Suppressor macrophage treated with lipopolysaccharide for 1 hour (primary cell): ENCODE measurements at regions not wholly inside any gene's neighbourhood (a gene's known extent, or its start where the extent isn't known, plus 50 kb on each side); places are given as distances from the start of the nearest gene placed in this dataset.

Experiments used
- DNase-seq, 3 donors: peaks; one replicate each; pipeline ENCODE4 v3.0.0-alpha.2; 2020 to 2022

DNA sequence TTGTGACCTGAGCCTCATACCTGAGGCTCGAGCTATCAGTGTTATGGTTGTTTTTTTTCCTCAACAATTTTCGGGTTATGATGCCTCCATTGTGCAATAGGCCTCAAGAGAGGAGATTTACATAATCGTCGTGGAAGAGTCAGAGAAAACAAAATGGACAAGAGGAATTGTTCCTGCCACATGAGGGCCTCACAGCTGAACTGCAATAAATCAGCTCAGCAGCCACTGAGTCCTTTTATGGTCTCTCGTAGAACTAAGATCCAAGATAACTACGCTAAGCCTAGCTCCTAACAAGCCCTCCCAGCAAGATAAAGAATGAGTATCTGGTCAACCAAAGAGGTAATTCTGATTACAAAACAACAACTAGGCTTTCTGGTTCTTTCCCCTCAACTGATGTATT lies 336.8 kb downstream of the WDR11 start:
- no peak for DNase-seq

DNA sequence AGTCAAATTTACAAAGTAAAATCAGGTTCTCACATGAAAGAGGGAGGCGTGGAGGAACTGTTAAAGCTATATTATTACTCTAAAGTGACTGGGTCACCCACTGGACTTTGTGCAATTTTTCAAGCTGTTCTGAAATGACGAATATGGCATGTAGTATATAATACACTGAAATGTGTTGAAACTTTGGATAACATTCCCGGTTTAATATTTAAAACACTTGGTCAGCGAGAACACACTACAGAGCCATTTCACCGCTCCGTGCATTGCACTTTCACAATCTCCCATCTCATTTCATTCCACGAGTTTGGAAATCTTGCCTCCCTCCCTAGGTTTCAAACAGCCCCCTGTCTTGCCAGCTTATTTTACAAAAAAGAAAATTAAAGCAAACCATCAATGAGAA lies 337.9 kb downstream of the WDR11 start:
- DNase-seq = no peak

GRCh38 chr10:121194696-121195523 lies 343.7 kb downstream of the WDR11 start:
- no peak for DNase-seq

GRCh38 chr10:121195524-121195910 lies 344.4 kb downstream of the WDR11 start:
- no peak for DNase-seq

- no peak for DNase-seq
Observed at GRCh38 chr10:121199081-121199480, 347.9 kb downstream of the WDR11 start.

DNA sequence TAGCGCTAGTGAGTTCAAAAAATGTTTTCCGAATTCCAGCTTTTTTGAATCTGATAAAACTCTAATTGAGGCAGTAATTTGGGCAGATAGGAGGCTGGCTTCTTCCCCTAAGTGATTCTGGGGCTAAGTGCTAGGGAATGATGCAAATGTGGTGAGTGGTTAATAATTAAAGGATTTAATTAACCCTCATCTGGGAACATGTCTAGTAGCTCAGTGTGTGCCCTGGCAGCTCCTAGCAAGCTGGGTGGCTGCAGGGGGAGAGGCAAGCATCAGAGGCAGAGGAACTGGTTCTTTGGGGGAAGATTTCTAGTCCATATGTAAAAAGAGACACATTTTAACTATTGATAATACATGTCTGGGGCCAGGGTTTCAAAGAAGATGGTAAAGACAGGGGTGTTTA lies 354.5 kb downstream of the WDR11 start:
- DNase-seq = no peak

DNA sequence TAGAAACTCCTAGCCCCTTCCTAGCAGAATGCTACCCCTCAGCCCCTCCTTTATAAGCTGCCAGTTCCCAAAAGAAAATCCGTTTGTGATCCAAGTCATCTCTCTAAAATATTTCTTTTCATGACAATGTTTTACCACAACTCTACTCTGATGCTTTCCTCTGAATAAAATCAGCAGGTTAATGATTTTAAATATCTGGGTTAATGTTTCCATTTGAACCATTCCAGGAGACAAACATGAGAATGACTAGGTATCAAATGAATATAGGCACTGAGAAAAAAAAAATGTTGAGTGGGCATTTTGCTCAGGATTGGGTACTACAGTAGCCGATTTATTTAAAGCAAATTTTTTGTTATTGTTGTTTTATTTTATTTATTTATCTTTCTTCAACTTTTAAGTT lies 360.3 kb downstream of the WDR11 start:
- no peak for DNase-seq

- no peak for DNase-seq
Observed at GRCh38 chr10:121213437-121213836, 362.3 kb downstream of the WDR11 start.

DNA sequence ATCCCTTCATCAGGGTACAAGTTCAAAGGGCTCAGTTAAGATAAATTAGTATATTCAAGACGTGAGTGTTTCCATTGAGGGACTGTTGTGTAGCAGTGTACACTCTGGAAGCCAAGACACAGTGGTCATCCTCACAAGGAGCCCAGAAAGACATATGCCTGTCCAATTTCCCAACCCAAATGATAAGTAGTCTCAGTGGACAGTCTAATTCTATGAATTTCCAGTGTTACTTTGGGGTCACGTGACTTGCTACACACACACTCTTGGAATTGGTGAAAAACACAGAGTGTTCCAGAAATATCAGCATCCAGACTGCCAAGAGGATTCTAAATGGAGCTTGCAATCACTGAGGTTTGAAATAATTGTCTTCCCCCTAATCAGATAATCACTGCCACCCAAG lies 365.1 kb downstream of the WDR11 start:
- no peak for DNase-seq

DNA sequence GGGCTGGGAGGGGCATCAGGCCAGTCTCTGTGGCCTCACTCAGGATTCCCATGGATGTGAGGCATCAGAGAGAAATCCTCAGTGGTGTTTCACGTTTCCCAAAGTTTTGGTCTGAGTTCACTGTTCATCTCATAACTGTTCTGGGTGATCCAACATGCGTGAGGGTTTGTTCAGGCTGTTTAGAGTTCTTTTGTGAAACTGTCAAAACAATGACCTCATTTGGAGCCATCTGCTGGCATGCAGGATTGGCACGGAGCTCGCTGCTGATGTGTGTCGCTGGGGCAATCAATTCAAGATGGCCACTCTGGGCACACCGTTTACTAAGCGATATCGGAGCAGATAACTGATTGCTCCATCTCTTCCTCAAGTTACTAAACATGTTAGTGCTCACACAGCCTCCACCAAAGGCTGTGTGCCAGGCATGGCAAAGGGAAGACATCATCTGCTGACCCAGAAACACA lies 365.6 kb downstream of the WDR11 start:
- no peak for DNase-seq

DNA sequence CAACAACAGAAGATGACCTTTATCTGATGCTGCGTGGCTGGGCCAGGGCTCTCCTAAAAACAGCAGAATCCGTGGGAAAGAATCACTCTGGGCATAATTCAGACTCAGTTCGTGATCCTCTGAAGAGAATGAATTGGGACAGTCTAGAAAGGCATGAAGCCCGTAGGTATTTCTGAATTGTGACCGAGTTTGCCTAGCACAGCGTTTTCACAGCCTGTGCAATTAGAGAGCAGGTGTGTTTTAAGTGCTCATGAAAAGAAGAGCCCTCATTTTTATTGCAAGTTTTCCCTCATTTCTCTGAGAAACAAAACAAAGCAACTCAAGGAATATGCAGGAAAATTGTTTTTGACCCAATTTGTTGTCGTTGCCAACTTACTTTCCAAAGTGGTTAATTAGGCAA lies 366.2 kb downstream of the WDR11 start:
- no peak for DNase-seq

DNA sequence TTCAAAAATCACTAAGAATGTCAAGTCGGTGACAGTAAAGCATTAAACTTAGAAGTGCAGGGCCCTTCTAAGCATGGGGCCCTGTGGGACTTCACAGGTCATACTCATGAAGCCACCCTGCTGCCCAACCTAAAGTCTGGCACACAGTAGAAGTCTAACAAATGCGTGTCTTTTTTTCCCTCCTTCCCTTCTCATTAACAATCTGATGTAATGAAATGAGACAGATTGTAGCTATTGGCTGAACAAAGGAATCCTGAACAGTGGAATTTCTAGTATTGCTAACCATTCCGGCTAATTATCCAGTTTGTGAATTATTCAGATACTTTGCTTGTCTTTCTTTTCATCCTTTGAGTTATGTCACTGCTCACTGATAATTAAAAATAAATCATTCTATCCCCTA lies 369.9 kb downstream of the WDR11 start:
- no peak for DNase-seq

- DNase-seq = no peak
Observed at GRCh38 chr10:121221991-121222390, 370.8 kb downstream of the WDR11 start.

GRCh38 chr10:121222842-121223241 lies 371.7 kb downstream of the WDR11 start:
- no peak for DNase-seq

DNA sequence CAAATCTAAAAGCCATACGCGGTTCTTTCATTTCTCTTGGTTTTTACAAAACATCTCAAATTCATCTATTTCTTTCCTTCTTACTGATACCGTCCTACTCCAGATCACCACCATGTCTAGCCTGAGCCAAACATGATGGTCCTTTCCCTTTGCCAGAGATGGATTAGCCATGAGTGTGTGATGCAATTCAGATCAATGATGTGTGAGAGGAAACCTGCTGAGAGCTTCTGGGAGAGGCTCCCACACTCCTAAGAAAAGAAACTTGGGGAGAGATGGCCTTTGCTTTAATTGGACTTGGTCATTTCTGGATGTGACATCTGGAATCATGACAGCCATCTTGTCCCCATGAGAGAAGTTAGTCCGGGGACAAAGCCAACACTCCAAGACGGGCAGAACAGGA lies 367.2 kb downstream of the FGFR2 start:
- no peak for DNase-seq

- DNase-seq = no peak
Observed at GRCh38 chr10:121232494-121232893, 365.8 kb downstream of the FGFR2 start.

DNA sequence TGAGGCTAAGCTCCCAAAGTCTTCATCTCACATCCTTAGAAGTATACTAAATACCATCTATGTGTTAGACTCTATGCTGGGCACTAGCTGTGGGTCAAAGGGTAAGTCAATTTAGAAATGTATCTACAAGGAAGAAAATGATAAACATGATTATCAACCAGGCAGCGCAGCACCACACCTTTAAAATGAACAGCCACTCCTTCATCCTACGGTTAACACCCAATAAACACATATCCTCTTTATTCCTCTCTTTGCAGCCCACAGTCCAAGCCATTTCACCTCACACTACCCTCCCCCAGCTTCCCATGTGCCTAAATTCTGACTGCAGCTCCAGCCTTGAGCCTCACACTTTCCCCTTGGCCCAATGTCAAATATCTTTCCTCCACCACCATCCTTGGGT lies 362.6 kb downstream of the FGFR2 start:
- DNase-seq = no peak

DNA sequence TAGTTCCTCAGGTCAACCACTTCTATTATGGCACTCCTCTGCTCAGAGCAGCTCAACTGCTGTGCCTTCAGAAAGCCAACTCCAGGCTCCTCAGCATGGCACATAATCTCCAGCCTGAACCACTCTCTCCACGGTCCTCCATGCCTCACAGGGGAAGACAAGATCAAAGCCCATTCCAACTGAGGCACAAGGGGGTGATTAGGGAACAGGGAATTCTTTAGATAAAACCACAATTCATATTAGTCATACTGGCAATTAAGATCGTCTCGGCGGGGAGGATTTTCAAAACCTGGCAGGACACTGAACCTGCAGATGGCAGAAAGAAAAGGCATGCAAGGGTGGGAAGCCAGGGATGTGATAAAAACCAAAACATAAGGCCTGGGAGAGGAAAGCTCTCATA lies 361.6 kb downstream of the FGFR2 start:
- DNase-seq = no peak

DNA sequence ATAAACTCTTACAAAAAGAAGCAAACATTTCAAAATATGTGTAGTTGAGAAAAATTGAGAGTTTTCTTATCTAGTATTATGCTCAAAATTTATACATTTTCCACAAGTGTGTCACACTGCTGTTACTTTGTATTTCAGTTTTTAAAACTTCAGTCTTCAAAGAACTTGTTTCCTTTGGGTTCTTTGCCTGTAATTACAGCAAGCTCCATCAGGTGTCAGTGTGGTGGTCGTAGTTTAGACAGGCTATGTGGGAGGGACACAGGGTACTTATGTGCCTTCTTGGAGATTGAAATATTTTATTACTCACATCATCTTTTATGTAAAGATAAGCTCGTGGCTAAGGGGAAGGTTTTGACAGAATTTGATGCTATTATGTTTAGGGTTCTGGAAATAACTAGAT lies 360.5 kb downstream of the FGFR2 start:
- no peak for DNase-seq

DNA sequence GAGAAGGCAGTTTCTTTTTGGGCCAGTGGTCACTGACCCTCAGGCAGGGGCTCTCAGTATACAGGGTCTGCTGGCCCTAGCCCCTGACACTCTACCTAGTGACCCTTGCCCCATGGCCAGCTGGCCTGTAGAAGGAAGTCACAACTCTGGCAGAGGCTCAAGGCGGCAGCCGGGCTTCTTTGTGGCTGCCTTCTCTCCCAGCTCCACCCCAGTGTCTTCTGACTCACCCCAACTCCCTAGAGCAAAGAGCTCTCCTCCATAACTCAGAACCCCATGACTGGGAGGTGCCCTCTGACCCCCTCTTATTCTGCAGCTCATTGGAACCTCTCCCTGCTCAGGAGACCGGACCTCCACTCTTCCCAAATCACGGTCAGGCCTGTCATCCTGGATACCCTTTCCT lies 358.2 kb downstream of the FGFR2 start:
- DNase-seq = peak in 1 of 3 donors; percentile 28

- no peak for DNase-seq
Observed at GRCh38 chr10:121240556-121240955, 357.7 kb downstream of the FGFR2 start.

DNA sequence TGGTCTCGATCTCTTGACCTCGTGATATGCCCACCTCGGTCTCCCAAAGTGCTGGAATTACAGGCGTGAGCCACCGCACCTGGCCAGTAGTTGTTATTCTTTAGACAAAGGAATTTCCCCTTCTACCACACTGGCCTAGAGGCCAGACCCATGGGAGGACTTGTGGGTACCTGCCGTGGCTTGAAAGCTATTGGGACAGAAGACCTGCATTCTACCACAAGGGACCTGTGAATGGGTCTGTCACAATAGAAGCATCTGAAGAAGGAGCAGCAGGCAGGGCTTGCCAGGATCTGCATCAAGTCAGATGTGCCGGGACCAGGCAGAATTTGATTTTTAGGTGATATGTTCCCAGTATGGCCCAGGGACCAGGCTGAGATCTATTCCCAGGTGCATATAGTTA lies 356.9 kb downstream of the FGFR2 start:
- DNase-seq = no peak

DNA sequence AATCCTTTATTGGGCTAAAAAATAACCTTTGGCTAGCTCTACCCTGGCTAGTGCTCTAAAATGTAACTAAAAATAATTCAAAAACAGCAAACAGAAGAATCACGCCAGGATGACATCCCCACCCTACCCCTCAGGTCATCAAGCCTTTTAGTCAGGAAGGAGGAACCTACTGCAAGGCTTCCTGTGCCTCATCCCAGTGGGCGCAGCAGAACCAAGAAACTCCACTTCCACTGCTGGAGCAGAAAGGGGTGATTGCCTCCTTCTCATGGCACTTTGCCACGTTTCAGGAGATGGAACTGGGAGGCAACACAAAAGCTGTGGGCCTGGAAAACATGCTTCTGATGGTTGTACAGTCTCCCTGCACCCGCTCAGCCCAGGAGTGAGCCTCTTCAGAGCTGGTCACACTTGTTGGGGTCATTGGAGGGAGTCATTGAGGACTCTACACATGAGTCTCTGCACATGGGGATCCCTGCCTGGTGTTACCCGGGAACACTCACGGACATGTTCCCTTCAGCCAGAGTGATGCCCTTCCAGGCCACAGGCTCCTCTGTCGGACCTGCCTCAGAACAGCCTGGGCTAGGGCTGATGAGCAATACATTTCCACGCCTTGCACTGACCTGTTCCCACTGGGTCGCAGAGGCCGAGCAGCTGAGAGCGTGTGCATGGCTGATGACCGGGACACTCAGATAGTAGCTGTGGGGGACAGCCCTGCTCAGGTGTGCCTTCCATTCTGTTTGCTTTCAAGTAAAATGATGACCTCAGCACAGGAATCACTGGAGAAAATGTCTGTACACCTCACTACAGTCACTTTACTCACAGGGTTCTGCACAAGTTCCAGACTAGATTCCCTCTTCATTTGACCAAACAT lies 355.3 kb downstream of the FGFR2 start:
- peak in 1 of 3 donors; percentile 38 for DNase-seq

- no peak for DNase-seq
Observed at GRCh38 chr10:121243609-121244241, 354.5 kb downstream of the FGFR2 start.
